K562 (cell line): ENCODE measurements at regions not wholly inside any gene's neighbourhood (a gene's known extent, or its start where the extent isn't known, plus 50 kb on each side); places are given as distances from the start of the nearest gene placed in this dataset.

Experiments
- ATAC-seq: fragments of 200-7000 bp; cut with Tn5 transposase; 3 replicates; pipeline ENCODE4 v1.9.1; 2020; ENCODE audit warnings: moderate library complexity
- BruUV-seq: library from RNA; stranded (reverse); fragments of 400-500 nt; replicated peaks from 2 replicates; lab custom pipeline; 2021; lab: Mats Ljungman, UMichigan
- CTCF ChIA-PET: fragments of 300-600 bp; formaldehyde crosslinking; extraction: SDS; loops from one replicate; lab custom pipeline; 2021; ENCODE audit warnings: low intra/inter-chr PET ratio; lab: Yijun Ruan, JAX
- POLR2A ChIA-PET: fragments of 300-600, 350-650 bp; sonication (Branson Sonifier 250); formaldehyde crosslinking; extraction: SDS; loops from one replicate; lab custom pipeline; 2021; ENCODE audit warnings: antibody characterized with exemption, inconsistent platforms; lab: Yijun Ruan, JAX
- DNase-seq, 4 experiments: peaks; one replicate each; pipeline versions ENCODE4 v3.0.0 to v3.0.0-alpha.2; 2011 to 2018; ENCODE audit warnings: low spot score in 3 of 4, mixed read lengths in 3 of 4; ENCODE audit errors: extremely low read depth in 1 of 4
- FAIRE-seq: peaks from 2 replicates; lab custom pipeline; 2011; peaks lifted over from hg19 to GRCh38; lab: Jason Lieb, UNC
- H2AFZ ChIP-seq: 2 replicates; pipeline ENCODE4 v1.6.0; 2011; ENCODE audit warnings: low read depth, low read length, control low read depth, inconsistent platforms
- H3K27ac ChIP-seq: fragments of 200-600 bp; 3 replicates; pipeline ENCODE4 v1.8.0; 2011; ENCODE audit warnings: low read depth, mild to moderate bottlenecking, control low read depth, inconsistent platforms, low read length, moderate library complexity, mixed read lengths; ENCODE audit errors: extremely low read depth
- H3K27me3 ChIP-seq, 2 experiments: fragments of 300-600 bp in 1 of 2; 2 replicates in 1 of 2; 3 replicates in 1 of 2; pipeline versions ENCODE4 v1.6.0 to v1.8.0; 2011; ENCODE audit warnings: inconsistent platforms in 2 of 2, low read length in 2 of 2, mild to moderate bottlenecking in 1 of 2, mixed read lengths in 1 of 2, moderate library complexity in 1 of 2; ENCODE audit not compliant: control insufficient read depth in 2 of 2, insufficient read depth in 2 of 2
- H3K36me3 ChIP-seq: fragments of 300-600 bp; 3 replicates; pipeline ENCODE4 v1.8.0; 2011; ENCODE audit warnings: mild to moderate bottlenecking, low read length, inconsistent platforms; ENCODE audit not compliant: control insufficient read depth, insufficient read depth
- H3K4me1 ChIP-seq, 2 experiments: fragments of 200-600 bp in 1 of 2; replicated peaks in 1 of 2; 2 replicates in 1 of 2; 3 replicates in 1 of 2; pipeline versions ENCODE4 v1.5.1 to v1.8.0; 2011; ENCODE audit warnings: inconsistent platforms in 2 of 2, low read length in 2 of 2, mild to moderate bottlenecking in 1 of 2, mixed read lengths in 1 of 2, moderate library complexity in 1 of 2; ENCODE audit not compliant: control insufficient read depth in 2 of 2, insufficient read depth in 2 of 2
- H3K4me2 ChIP-seq: 2 replicates; pipeline ENCODE4 v1.6.1; 2011; ENCODE audit warnings: low read length, control low read depth, inconsistent platforms, mixed read lengths; ENCODE audit not compliant: insufficient read depth
- H3K4me3 ChIP-seq: fragments of 200-600 bp; sonication (generic), shearing (Covaris generic); 2 replicates; pipeline ENCODE4 v1.5.1; 2016; ENCODE audit warnings: control low read depth, inconsistent platforms
- H3K79me2 ChIP-seq: fragments of 200-600 bp; 3 replicates; pipeline ENCODE4 v1.8.0; 2011; ENCODE audit warnings: low read length, inconsistent platforms; ENCODE audit not compliant: control insufficient read depth, insufficient read depth
- H3K9ac ChIP-seq, 2 experiments: 2 replicates each; pipeline versions ENCODE4 v1.6.0 to v1.6.1; 2011; ENCODE audit warnings: low read depth in 2 of 2, low read length in 2 of 2, control low read depth in 1 of 2, inconsistent platforms in 1 of 2, mild to moderate bottlenecking in 1 of 2, mixed read lengths in 1 of 2; ENCODE audit not compliant: insufficient read depth in 1 of 2
- H3K9me1 ChIP-seq: one replicate; pipeline ENCODE4 v1.6.0; 2011; ENCODE audit warnings: inconsistent platforms, mild to moderate bottlenecking, low read length, moderate library complexity; ENCODE audit not compliant: control insufficient read depth, insufficient read depth
- H3K9me3 ChIP-seq: replicated peaks from 2 replicates; pipeline ENCODE4 v1.5.1; 2011; ENCODE audit warnings: low read depth, low read length, inconsistent platforms; ENCODE audit not compliant: control insufficient read depth, insufficient read depth
- H4K20me1 ChIP-seq: replicated peaks from 2 replicates; pipeline ENCODE4 v1.6.1; 2011; ENCODE audit warnings: low read length, inconsistent platforms, mixed read lengths; ENCODE audit not compliant: control insufficient read depth, insufficient read depth
- ATF3 ChIP-seq, 2 experiments: fragments of 450-650 bp in 1 of 2; sonication (generic) in 1 of 2; formaldehyde crosslinking in 1 of 2; IDR thresholded peaks in 1 of 2; conservative IDR thresholded peaks in 1 of 2; 2 replicates each; pipeline versions ENCODE4 v1.6.1 to v1.8.1; 2016 to 2023; ENCODE audit warnings: mild to moderate bottlenecking in 2 of 2, moderate library complexity in 2 of 2, inconsistent platforms in 1 of 2, missing genetic modification reagents in 1 of 2
- ATF4 ChIP-seq: fragments of 450-650 bp; formaldehyde crosslinking; IDR thresholded peaks from 2 replicates; pipeline ENCODE4 v1.4.0; 2022; ENCODE audit warnings: mild to moderate bottlenecking, moderate library complexity
- CLOCK ChIP-seq: fragments of 250-450 bp; sonication (Bioruptor Pico); IDR thresholded peaks from 2 replicates; pipeline ENCODE4 v1.4.0; 2020; ENCODE audit warnings: mild to moderate bottlenecking, moderate library complexity, borderline replicate concordance
- EGR1 ChIP-seq: fragments of 450-650 bp; conservative IDR thresholded peaks from 2 replicates; pipeline ENCODE4 v1.6.1; 2017; ENCODE audit warnings: mild to moderate bottlenecking
- GTF2E2 ChIP-seq: fragments of 200-800 bp; sonication (Bioruptor generic); IDR thresholded peaks from 2 replicates; pipeline ENCODE4 v1.6.1; 2016; ENCODE audit warnings: missing genetic modification characterization, missing compliant biosample characterization
- HNRNPH1 ChIP-seq: fragments of 200-400 bp; formaldehyde crosslinking; optimal IDR thresholded peaks from 2 replicates; pipeline ENCODE3; 2017; ENCODE audit warnings: low read depth, mild to moderate bottlenecking, low read length, moderate library complexity
- ID3 ChIP-seq, 2 experiments: fragments of 250-450 bp in 1 of 2; fragments of 450-650 bp in 1 of 2; sonication (Bioruptor Pico) in 1 of 2; IDR thresholded peaks; 2 replicates each; pipeline versions ENCODE4 v1.6.1 to v1.8.0; 2016 to 2021; ENCODE audit warnings: mild to moderate bottlenecking in 2 of 2, moderate library complexity in 2 of 2, missing compliant biosample characterization in 1 of 2, missing genetic modification characterization in 1 of 2
- PRDM10 ChIP-seq: fragments of 450-650 bp; IDR thresholded peaks from 2 replicates; pipeline ENCODE4 v1.6.1; 2018; ENCODE audit not compliant: partially characterized antibody
- TEAD1 ChIP-seq, 2 experiments: fragments of 450-650 bp in 1 of 2; sonication (generic) in 1 of 2; formaldehyde crosslinking; IDR thresholded peaks; 2 replicates each; pipeline versions ENCODE4 v1.4.0 to v1.8.0; 2020 to 2022; ENCODE audit warnings: mild to moderate bottlenecking in 2 of 2, missing genetic modification reagents in 1 of 2
- ZNF311 ChIP-seq: fragments of 250-450 bp; sonication (Bioruptor Pico); IDR thresholded peaks from 2 replicates; pipeline ENCODE4 v1.4.0; 2020; ENCODE audit warnings: mild to moderate bottlenecking, moderate library complexity
- WGBS: fragments of 100-300 bp; shearing (Covaris generic); methylation state at CpG from one replicate; pipeline ENCODE4 v1.1.6; 2016; ENCODE audit warnings: low coverage, mixed read lengths; ENCODE audit not compliant: insufficient coverage; ENCODE audit errors: missing lambda C conversion rate; 5-methylcytosine and 5-hydroxymethylcytosine counted together
- in situ Hi-C: fragments of 300-500 bp; cut with MboI; formaldehyde crosslinking; loops from 4 replicates; pipeline ENCODE4 v1.15.0; 2018; ENCODE audit warnings: inconsistent platforms, mixed read lengths
- intact Hi-C: fragments of 100-400 bp; cut with micrococcal nuclease; formaldehyde crosslinking; loops from 2 replicates; pipeline ENCODE4 v1.14.2; 2022

- TF ChIP-seq ATF4 (CRISPR knock-in tag) (no peak), PRDM10 (no peak), TEAD1 (CRISPR knock-in tag; IDR thresholded peaks at IDR 0.05) (no peak), EGR1 (no peak)
Measured at GRCh38 chr15:29596266-29596665, 226.0 kb downstream of the TJP1 start (continued).

- Histone ChIP-seq H4K20me1 (no peaks in the 10 kb centered on the region), H3K79me2 (no peaks in the 10 kb centered on the region), H3K4me3 (no peak overlapping the region), H3K27ac (no peak overlapping the region), H3K27me3 (peaks cover 2 to 7% of the 10 kb centered on the region in 2 experiments; a peak in 2 of 5 replicates), H3K9me1 (no peaks in the 10 kb centered on the region), H2AFZ (no peak overlapping the region), H3K36me3 (no peaks in the 10 kb centered on the region), H3K4me2 (no peak overlapping the region), H3K9ac (no peak overlapping the region), H3K9me3 (no peaks in the 10 kb centered on the region), H3K4me1 (no peaks in the 10 kb centered on the region)
- no peak for FAIRE-seq
- CTCF ChIA-PET, result no interaction called here
- 0% methylated on average over 1 of the region's 1 CpG for WGBS
- no TSS peak for BruUV-seq
- POLR2A ChIA-PET, result no interaction called here
- in situ Hi-C loops (no loop called here), intact Hi-C loops (no loop called here)
- no peak for DNase-seq
- no peak for ATAC-seq
- no peak for TF ChIP-seq ID3 (CRISPR knock-in tag; IDR thresholded peaks at IDR 0.05)
- no peak for TF ChIP-seq ID3 (tag; IDR thresholded peaks at IDR 0.05)
- no peak for TF ChIP-seq ATF3 (IDR thresholded peaks at IDR 0.05)
- no peak for TF ChIP-seq ATF3 (CRISPR knock-in tag; conservative IDR thresholded peaks at IDR 0.05)
- no peak for TF ChIP-seq GTF2E2 (tag)
- no peak for TF ChIP-seq HNRNPH1
- no peak for TF ChIP-seq CLOCK (CRISPR knock-in tag)
- no peak for TF ChIP-seq ZNF311 (CRISPR knock-in tag)
Measured at GRCh38 chr15:29593629-29594028, 228.6 kb downstream of the TJP1 start.
